Activated gamma-delta T cell treated with anti-CD3 and anti-CD28 coated beads, Interleukin-2, amount 50 U/mL, for 16 hours (primary cell): ENCODE measurements at regions not wholly inside any gene's neighbourhood (a gene's known extent, or its start where the extent isn't known, plus 50 kb on each side); places are given as distances from the start of the nearest gene placed in this dataset.
"Not testable (repeated sequence)": the region's sequence is repeated elsewhere in the genome, so short reads cannot be mapped to it uniquely, and the experiment has no call there.

Experiments
- DNase-seq: peaks from one replicate; pipeline ENCODE4 v3.0.0-alpha.2; 2020; ENCODE audit warnings: low read depth

- no peak for DNase-seq
Measured at GRCh38 chr4:54852054-54852453, 194.3 kb downstream of the KIT start.

- DNase-seq, result no peak
Measured at GRCh38 chr4:54844911-54845310, 187.2 kb downstream of the KIT start.

DNA sequence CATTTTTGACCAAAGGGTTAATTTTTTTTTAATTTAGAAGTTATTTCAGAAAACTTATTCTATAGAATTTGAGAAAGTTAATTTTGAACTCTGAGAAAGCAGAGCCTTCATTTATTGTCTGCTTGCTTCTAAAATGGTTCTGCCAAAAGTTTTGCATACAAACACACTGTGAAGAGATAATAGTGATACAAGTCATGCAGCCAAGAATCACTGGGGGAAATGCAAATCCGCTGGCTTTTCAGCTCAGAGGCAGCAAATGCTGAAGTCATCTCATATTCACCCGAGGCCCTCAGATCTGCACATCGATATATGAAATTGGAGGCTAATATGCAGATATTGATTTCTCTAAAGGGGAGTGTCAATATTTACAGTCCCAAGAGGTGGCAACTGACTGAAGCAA lies 186.2 kb downstream of the KIT start:
- no peak for DNase-seq

DNA sequence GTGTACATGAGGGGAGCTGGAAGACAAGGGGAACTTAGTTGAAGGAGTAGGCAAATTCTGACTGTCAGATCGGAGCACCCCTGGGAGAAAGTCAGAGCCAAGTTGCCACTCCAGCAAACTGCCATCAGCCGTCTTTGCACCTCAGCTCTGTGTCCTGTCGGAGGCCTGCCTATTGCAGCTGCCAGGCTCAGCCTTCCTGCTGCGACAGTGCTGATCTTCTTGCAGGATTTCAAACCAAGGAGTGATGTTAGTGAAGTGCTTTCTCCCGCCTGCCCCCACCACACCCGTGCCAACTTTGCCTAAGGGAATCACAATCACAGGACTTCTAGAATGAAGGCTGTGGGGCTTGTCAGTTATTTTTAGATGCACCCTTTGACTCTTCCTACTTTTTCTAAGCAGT lies 185.3 kb downstream of the KIT start:
- no peak for DNase-seq

DNA sequence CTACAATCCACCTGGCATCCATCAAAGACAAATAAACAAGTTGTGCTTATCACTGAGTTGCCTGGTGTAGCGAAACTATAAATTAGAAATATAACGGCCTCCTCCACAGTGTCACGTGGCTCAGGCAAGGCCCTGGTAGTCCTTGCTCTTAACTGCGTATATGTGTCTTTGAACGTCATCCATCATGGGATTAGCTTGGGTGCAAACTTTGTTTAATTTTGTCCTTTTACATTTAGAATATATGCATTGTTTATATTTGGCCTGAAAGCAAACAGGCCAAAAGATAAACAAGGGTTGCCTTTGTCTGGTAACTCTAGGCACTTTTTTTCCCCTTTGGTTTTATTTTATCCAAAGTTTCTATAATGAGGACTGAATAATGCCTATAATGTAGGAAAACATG lies 184.9 kb downstream of the KIT start:
- DNase-seq, result no peak

- no peak for DNase-seq
Measured at GRCh38 chr4:54842226-54842625, 184.5 kb downstream of the KIT start.

DNA sequence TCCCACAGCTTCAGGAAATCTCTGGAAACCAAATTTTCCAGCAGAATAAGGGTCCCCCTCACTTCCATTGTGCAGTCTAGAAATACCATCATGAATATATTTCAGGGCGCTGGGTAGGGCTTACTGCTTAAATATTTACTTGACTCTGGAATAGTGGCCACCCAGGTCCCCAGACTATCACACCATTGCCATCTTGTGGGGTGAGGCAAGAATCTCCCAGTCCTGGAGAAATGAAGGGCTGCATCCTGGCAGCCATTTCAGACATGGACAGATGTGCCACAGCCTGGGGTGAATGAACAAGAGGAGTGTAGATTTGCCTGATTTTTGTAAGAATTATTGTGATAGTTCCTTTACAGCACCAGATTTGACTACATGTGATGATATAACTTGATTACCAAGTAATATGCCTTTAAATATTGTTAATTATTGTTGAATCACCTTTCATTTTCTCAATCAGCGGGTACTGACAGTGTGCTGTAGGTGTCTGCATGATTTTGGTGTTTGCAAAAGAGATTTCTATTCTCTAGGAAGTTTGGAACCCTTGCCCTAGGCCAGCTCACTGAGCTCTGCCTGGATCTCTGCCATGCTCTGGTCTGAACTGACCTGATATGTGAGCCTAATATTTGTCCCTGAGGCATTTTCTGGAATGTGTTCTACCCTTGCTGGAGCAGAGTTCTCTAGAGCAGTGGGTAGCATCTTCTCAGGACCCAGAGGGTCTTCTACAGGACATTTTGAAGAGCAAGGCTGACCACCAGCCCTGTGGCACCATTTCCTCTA lies 183.4 kb downstream of the KIT start:
- DNase-seq, result no peak

DNA sequence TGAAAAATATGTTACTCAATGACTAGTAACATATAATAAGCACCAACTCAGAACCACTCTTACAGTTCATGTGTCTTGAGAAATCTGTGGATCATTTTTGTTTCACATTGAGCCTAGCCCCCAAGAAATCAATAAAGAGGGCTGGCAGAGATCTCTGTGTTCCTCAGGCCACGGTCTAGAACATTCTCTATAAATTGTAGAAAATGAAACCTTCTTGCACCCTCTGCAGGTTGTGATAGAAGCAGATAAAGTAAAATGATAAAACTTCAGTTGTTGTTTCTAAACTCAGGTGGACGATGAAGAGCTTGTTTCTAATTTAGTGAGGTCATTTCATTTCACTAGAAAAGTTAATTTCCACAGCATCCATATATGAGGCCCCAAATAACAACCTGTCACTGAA lies 182.7 kb downstream of the KIT start:
- no peak for DNase-seq

GRCh38 chr4:54838301-54838700 lies 180.5 kb downstream of the KIT start:
- DNase-seq, result no peak

DNA sequence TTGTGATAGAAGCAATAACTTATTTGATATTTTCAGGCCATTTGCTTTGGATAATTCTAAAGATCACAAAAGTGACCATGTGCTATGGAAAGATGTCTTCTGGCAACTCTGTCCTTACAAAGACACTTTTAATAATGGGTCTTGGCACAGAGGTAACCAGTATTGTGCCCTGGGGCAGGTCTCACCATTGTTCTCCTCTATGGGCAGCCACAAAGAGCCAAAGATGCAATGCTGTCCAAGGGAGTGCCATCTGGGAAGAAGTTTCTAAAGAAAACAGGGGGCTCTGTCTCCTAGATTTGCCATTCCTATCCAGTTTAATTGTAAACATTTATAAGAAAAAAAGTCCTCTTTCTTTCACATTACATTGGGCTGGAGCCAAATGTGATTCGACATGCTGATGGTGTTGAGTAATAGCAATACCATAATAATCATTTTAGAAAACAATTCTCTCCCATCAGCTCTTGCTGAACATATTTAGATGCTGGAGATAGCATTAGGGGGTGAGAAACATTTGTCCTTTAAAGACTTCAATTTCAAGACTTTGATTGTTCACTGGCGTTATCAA lies 179.9 kb downstream of the KIT start:
- no peak for DNase-seq

DNA sequence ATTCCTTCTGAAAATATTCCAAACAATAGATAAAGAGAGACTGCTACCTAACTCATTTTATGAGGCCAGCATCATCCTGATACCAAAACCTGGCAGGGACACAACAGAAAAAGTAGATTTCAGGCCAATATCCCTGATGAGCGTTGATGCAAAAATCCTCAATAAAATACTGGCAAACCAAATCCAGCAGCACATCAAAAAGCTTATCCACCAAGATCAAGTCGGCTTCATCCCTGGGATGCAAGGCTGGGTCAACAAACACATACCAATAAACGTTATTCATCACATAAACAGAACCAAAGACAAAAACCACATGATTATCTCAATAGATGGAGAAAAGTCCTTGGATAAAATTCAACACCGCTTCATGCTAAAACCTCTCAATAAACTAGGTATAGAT lies 170.6 kb downstream of the KIT start:
- DNase-seq, result not testable (repeated sequence)

GRCh38 chr4:54823616-54824015 lies 165.9 kb downstream of the KIT start:
- no peak for DNase-seq

- DNase-seq, result no peak
Measured at GRCh38 chr4:54819034-54819433, 161.3 kb downstream of the KIT start.

- DNase-seq, result no peak
Measured at GRCh38 chr4:54818481-54818880, 160.7 kb downstream of the KIT start.

- no peak for DNase-seq
Measured at GRCh38 chr4:54813674-54814073, 155.9 kb downstream of the KIT start.

GRCh38 chr4:54806351-54806750 lies 148.6 kb downstream of the KIT start:
- DNase-seq, result no peak

GRCh38 chr4:54802336-54802735 lies 144.6 kb downstream of the KIT start:
- no peak for DNase-seq

GRCh38 chr4:54800831-54801530 lies 143.2 kb downstream of the KIT start:
- DNase-seq, result no peak

- DNase-seq, result no peak
Measured at GRCh38 chr4:54794579-54794978, 136.8 kb downstream of the KIT start.

GRCh38 chr4:54793856-54794422 lies 136.2 kb downstream of the KIT start:
- DNase-seq, result no peak
